Fibroblast of the aortic adventitia (primary cell): ENCODE measurements at regions not wholly inside any gene's neighbourhood (a gene's known extent, or its start where the extent isn't known, plus 50 kb on each side); places are given as distances from the start of the nearest gene placed in this dataset.

Source experiments
- DNase-seq: peaks from one replicate; pipeline ENCODE4 v3.0.0-alpha.2; 2010; ENCODE audit warnings: low read depth
- H3K4me3 ChIP-seq: 2 replicates; pipeline ENCODE4 v1.5.1; 2011; ENCODE audit warnings: low read depth, mild to moderate bottlenecking, control low read depth, low read length, moderate library complexity
- TF ChIP-seq, protein P1 (sequence below): IDR thresholded peaks from 2 replicates; pipeline ENCODE4 v1.5.1; 2011; ENCODE audit warnings: mild to moderate bottlenecking, low read length, control low read depth, inconsistent platforms; ENCODE audit not compliant: insufficient read depth

- TF ChIP-seq, protein P1, sequence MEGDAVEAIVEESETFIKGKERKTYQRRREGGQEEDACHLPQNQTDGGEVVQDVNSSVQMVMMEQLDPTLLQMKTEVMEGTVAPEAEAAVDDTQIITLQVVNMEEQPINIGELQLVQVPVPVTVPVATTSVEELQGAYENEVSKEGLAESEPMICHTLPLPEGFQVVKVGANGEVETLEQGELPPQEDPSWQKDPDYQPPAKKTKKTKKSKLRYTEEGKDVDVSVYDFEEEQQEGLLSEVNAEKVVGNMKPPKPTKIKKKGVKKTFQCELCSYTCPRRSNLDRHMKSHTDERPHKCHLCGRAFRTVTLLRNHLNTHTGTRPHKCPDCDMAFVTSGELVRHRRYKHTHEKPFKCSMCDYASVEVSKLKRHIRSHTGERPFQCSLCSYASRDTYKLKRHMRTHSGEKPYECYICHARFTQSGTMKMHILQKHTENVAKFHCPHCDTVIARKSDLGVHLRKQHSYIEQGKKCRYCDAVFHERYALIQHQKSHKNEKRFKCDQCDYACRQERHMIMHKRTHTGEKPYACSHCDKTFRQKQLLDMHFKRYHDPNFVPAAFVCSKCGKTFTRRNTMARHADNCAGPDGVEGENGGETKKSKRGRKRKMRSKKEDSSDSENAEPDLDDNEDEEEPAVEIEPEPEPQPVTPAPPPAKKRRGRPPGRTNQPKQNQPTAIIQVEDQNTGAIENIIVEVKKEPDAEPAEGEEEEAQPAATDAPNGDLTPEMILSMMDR: no peak
- no peak for DNase-seq
These were observed 108.7 kb downstream of the PLK2 start for GRCh38 chr5:58351190-58351589.

GRCh38 chr5:58348996-58349728 lies 110.7 kb downstream of the PLK2 start:
- H3K4me3 ChIP-seq: no peak overlapping the region
- no peak for DNase-seq
- TF ChIP-seq, protein P1: no peak

More at GRCh38 chr5:58351190-58351589, 108.7 kb downstream of the PLK2 start:
- no peak overlapping the region for H3K4me3 ChIP-seq

GRCh38 chr5:58346041-58346440 lies 113.8 kb downstream of the PLK2 start:
- TF ChIP-seq, protein P1: no peak

DNA sequence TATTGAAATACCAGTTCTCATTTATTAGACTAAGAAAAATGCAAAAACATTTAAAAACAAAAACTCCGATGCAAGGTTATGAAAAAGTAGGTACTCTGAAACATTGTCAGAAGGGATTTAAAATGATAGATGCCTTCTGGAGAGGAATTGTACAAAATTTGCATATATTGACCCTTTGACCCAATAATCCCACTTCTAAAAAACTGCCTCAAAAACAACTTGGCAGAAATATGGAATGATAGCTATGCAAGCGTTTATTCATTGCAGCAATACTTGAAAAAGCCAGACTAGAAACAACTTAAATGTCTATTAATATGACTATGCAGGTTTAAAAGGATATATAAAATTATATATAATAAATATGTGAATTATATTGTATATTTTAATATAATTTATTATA lies 118.4 kb downstream of the PLK2 start:
- TF ChIP-seq, protein P1: no peak
- DNase-seq: no peak
- H3K4me3 ChIP-seq: no peak overlapping the region

More at GRCh38 chr5:58346041-58346440, 113.8 kb downstream of the PLK2 start:
- H3K4me3 ChIP-seq: no peak overlapping the region
- no peak for DNase-seq

DNA sequence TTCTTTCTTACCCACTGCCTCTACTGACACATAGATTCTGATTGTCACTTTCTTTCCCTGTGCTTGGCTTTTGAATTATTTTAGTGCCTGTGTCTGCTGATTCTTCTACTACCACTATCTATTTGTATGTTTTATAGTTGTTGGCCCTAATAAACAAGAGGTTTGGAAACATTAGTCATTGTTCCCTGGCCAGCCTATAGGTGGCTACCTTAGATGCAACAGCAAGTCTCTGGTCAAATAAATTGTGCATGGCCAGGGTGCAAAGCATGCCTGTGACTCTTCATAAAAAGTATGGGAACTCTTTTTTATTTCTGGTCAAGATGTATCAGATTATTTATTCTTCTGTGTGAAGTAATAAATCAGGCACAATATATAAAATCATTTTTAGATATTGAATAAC lies 124.4 kb downstream of the PLK2 start:
- TF ChIP-seq, protein P1: peak; percentile 19
- no peak overlapping the region for H3K4me3 ChIP-seq
- DNase-seq: no peak

DNA sequence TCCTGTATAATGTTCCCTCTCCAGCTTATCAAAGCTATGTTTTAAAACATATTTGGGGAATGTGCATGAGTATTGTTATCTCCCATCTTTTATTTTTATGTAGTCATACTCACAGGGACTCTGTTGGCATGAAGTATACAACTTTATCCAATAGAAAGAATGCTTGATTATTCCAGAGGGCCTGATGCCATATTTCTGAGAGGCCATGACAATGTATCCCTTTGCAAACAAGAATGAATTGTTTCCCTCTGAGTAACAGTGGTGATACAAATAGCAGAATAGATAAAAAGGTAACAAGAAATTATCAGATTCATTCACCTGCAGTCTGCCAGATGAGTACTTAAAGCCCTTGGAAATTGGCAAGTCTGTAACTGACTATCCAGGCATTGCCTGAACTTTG lies 125.9 kb downstream of the PLK2 start:
- DNase-seq: peak; percentile 47
- no peak overlapping the region for H3K4me3 ChIP-seq
- TF ChIP-seq, protein P1: no peak

DNA sequence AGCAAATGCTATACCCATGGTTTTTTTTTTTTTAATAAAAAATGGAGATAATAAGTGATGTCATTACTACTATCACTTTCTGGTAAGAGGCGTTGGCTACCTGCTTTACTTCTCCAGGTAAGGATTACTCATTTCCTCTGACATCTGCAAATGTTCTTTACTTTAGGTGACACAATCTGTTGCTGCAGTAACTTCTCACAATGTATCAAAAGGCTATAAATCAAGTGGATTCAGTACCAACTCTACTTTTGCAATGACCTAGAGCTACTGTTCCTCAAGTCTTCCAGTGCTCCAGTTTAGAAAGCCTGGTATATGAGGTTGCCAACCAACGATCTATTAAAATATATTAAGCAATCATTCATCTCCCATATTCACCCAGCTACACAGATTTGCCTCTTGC lies 129.1 kb downstream of the PLK2 start:
- TF ChIP-seq, protein P1: no peak
- H3K4me3 ChIP-seq: no peak overlapping the region
- no peak for DNase-seq
